NB4 (cell line): ENCODE measurements at regions not wholly inside any gene's neighbourhood (a gene's known extent, or its start where the extent isn't known, plus 50 kb on each side); places are given as distances from the start of the nearest gene placed in this dataset.

ENCODE experiments used
- DNase-seq: peaks from one replicate; pipeline ENCODE4 v3.0.0; 2010; ENCODE audit warnings: low read depth
- H3K4me3 ChIP-seq: one replicate; pipeline ENCODE4 v1.5.1; 2011; ENCODE audit warnings: mild to moderate bottlenecking, low read depth, low read length, moderate library complexity
- MYC ChIP-seq: IDR thresholded peaks from 2 replicates; pipeline ENCODE4 v1.6.1; 2011; ENCODE audit warnings: low read depth, low read length
- POLR2A ChIP-seq: IDR thresholded peaks from 2 replicates; pipeline ENCODE4 v1.6.1; 2011; ENCODE audit warnings: mild to moderate bottlenecking; ENCODE audit not compliant: insufficient read length; ENCODE audit errors: extremely low read depth
- TF ChIP-seq, protein P1 (sequence below): IDR thresholded peaks from 2 replicates; pipeline ENCODE4 v1.6.1; 2011; ENCODE audit warnings: low read depth, low read length
- TF ChIP-seq, protein P2 (sequence below): IDR thresholded peaks from one replicate; pipeline ENCODE4 v1.5.1; 2012; ENCODE audit warnings: low read depth, low read length

DNA sequence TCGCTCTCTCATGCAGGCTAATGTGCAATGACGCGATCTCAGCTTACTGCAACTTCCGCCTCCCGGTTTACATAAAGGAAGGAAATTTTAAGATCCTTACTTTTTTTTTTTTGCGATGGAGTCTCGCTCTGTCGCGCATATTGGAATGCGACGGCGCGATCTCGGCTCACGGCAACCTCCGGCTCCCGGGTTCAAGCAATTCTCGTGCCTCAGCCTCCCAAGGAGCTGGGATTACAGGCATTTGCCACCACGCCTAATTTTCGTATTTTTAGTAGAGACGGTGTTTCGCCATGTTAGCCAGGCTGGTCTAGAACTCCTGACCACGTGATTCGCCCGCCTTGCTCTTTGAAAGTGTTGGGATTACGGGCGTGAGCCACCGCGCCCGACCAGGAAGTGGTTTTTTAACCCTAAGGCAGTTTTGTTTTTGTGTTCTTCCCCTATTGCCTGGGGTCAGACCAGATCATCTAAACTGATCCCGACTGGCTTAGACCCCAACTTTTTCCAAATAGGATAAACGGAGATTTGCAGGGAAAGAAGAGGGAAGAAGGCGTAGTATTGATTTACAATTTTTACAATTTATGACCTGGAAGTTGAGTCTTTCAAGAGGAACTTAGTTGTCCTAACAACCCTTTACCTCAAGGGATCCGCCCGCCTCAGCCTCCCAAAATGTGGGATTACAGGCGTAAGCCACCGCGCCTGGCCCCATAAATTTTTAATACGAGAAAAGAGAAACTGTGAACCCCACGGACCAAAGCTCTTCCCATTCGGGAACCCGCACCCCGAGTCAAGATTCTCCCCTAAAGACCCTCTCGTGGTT, 142.0 kb downstream of the ZNF737 start:
- H3K4me3 ChIP-seq: peak overlapping the region; percentile 88
- TF ChIP-seq MYC: no peak
- TF ChIP-seq, protein P1, sequence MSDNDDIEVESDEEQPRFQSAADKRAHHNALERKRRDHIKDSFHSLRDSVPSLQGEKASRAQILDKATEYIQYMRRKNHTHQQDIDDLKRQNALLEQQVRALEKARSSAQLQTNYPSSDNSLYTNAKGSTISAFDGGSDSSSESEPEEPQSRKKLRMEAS: peak; percentile 66
- DNase-seq: peak; percentile 81

DNA sequence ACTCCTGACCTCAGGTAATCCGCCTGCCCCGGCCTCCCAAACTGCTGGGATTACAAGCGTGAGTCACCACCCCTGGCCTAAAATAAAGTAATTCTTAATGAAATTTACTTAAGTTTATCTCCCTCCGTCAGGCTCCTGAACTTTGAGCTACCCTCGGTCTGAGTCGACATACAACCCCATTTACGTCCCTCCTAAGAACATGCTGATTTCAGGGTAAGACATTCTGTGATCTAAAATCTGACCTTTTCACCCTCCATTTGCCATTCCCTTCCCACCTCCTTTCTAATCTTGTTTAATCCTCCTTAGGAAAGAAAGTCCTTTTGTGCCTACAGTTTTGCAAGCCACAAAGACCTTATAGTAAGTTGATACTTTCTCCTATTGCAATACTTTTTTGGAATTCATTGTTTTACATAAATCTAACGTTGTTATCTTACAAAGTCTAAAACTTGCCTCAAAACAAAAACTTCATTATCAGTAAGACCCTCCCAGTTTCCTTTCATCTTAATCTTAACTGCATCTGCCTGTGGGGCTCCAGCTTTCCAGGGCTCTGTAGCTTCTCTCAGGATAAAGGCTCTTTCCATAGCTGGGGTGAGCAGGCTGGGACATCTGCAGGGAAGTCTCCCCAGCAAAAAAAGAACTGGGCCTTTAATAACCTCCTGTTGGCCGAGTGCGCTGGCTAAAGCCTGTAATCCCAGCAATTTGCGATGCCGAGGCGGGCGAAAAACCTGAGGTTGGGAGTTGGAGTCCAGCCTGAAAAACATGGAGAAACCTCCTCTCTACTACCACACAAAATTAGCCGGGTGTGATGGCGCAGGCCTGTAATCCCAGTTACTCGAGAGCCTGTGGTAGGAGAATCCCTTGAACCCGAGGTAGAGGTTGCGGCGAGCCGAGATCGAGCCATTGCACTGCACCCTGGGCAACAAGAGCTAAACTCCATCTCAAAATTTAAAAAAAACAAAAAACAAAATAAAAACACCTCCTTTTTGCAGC, 143.1 kb downstream of the ZNF737 start:
- TF ChIP-seq, protein P1: no peak
- TF ChIP-seq, protein P2, sequence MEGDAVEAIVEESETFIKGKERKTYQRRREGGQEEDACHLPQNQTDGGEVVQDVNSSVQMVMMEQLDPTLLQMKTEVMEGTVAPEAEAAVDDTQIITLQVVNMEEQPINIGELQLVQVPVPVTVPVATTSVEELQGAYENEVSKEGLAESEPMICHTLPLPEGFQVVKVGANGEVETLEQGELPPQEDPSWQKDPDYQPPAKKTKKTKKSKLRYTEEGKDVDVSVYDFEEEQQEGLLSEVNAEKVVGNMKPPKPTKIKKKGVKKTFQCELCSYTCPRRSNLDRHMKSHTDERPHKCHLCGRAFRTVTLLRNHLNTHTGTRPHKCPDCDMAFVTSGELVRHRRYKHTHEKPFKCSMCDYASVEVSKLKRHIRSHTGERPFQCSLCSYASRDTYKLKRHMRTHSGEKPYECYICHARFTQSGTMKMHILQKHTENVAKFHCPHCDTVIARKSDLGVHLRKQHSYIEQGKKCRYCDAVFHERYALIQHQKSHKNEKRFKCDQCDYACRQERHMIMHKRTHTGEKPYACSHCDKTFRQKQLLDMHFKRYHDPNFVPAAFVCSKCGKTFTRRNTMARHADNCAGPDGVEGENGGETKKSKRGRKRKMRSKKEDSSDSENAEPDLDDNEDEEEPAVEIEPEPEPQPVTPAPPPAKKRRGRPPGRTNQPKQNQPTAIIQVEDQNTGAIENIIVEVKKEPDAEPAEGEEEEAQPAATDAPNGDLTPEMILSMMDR: no peak
- DNase-seq: peak; percentile 5
- H3K4me3 ChIP-seq: peak overlapping the region; percentile 88

DNA sequence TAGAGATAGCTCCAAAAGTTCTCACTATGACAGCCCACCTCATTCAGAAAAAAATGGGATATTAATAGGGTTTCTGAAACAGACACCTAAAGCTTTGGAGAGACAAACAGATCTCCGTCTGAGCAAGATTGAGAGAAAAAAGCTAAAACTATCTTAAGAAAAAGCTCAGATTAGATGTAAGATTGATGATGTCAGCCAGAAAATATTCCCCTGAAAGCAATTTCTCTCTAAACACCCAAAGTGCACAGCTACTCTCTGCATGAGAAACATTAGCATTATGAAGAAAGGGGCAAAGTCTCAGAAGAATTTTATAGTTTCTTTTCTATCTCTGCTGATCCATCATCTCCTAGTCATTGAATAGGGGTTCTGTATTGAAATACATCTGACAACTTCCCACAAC, 148.9 kb downstream of the ZNF737 start:
- no peak for DNase-seq
- no peak overlapping the region for H3K4me3 ChIP-seq
- TF ChIP-seq, protein P1: no peak
- TF ChIP-seq MYC: no peak
- TF ChIP-seq, protein P2: no peak
- TF ChIP-seq POLR2A: no peak

DNA sequence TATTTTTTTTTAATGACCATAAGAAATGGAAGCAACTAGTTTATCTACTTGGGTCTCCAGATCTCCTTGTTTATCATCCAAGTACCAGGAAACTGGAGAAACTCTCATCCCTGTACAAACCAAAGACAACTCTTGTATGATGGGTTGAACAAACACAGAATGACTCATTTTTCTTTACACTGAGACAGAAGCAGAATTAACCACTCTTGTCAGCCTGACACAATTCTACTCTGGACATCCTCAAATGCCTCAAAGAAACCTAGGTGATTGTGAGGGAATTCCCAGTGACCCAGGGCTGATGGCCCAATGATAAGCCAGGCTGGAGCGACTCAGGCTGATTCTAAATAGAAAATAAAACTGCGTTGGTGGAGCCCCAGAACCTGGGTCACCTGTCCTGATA, 151.5 kb downstream of the ZNF737 start:
- TF ChIP-seq, protein P1: no peak
- TF ChIP-seq MYC (no peak), POLR2A (no peak)
- TF ChIP-seq, protein P2: no peak
- no peak overlapping the region for H3K4me3 ChIP-seq
- DNase-seq: no peak

DNA sequence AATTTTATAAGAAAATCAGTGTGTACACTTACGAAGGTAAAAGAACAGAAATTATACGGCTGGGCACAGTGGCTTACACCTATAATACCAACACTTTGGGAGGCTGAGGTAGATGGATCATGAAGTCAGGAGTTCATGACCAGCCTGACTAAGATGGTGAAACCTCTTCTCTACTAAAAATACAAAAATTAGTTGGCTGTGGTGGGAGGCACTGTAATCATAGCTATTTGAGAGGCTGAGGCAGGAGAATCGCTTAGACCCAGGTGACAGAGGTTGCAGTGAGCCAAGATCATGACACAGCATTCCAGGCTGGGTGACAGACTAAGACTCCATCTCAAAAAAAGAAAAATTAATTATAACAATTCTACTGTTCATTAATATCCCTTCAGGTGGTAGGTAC, 151.9 kb downstream of the ZNF737 start:
- TF ChIP-seq, protein P2: no peak
- no peak for TF ChIP-seq POLR2A
- TF ChIP-seq, protein P1: no peak
- TF ChIP-seq MYC: no peak
- DNase-seq: no peak
- H3K4me3 ChIP-seq: no peak overlapping the region
